HepG2 (cell line): ENCODE measurements at regions not wholly inside any gene's neighbourhood (a gene's known extent, or its start where the extent isn't known, plus 50 kb on each side); places are given as distances from the start of the nearest gene placed in this dataset.

ENCODE experiments used
- ATAC-seq: fragments of 200-7000 bp; cut with Tn5 transposase; 3 replicates; pipeline ENCODE4 v1.9.1; 2020; ENCODE audit warnings: mild to moderate bottlenecking, moderate library complexity
- BruUV-seq: library from RNA; stranded (reverse); fragments of 400-500 nt; replicated peaks from 2 replicates; lab custom pipeline; 2021; lab: Mats Ljungman, UMichigan
- CTCF ChIA-PET: fragments of 300-600 bp; formaldehyde crosslinking; extraction: SDS; loops from one replicate; lab custom pipeline; 2021; ENCODE audit warnings: low total read pairs, inconsistent platforms, low intra/inter-chr PET ratio; lab: Yijun Ruan, JAX
- POLR2A ChIA-PET: fragments of 350-600 bp; sonication (Branson Sonifier 250); formaldehyde crosslinking; loops from one replicate; lab custom pipeline; 2020; ENCODE audit warnings: antibody characterized with exemption, inconsistent platforms; lab: Yijun Ruan, JAX
- DNase-seq: peaks from one replicate; pipeline ENCODE4 v3.0.0-alpha.2; 2015; ENCODE audit warnings: low spot score
- FAIRE-seq: peaks from 3 replicates; lab custom pipeline; 2011; peaks lifted over from hg19 to GRCh38; lab: Jason Lieb, UNC
- H2AFZ ChIP-seq: one replicate; pipeline ENCODE4 v1.6.1; 2011; ENCODE audit warnings: low read length, inconsistent platforms
- H3K27ac ChIP-seq: fragments of 300-600 bp; 3 replicates; pipeline ENCODE4 v1.8.0; 2011; ENCODE audit warnings: mixed run types, mild to moderate bottlenecking, mixed read lengths, low read length, inconsistent platforms; ENCODE audit not compliant: insufficient read depth; ENCODE audit errors: extremely low read length
- H3K27me3 ChIP-seq, 2 experiments: fragments of 200-600 bp in 1 of 2; 2 replicates in 1 of 2; 3 replicates in 1 of 2; pipeline versions ENCODE4 v1.6.0 to v1.8.0; 2011; ENCODE audit warnings: low read length in 2 of 2, mild to moderate bottlenecking in 2 of 2, moderate library complexity in 2 of 2, inconsistent platforms in 1 of 2; ENCODE audit not compliant: insufficient read depth in 2 of 2, control insufficient read depth in 1 of 2
- H3K36me3 ChIP-seq, 2 experiments: fragments of 200-600 bp in 1 of 2; replicated peaks in 1 of 2; 2 replicates in 1 of 2; 3 replicates in 1 of 2; pipeline versions ENCODE4 v1.5.1 to v1.8.0; 2011; ENCODE audit warnings: low read length in 2 of 2, inconsistent platforms in 1 of 2; ENCODE audit not compliant: insufficient read depth in 2 of 2, control insufficient read depth in 1 of 2
- H3K4me1 ChIP-seq: 2 replicates; pipeline ENCODE4 v1.5.1; 2012; ENCODE audit warnings: low read length, inconsistent platforms; ENCODE audit not compliant: insufficient read depth
- H3K4me2 ChIP-seq: 2 replicates; pipeline ENCODE4 v1.6.0; 2011; ENCODE audit warnings: low read depth, low read length, inconsistent platforms
- H3K4me3 ChIP-seq, 3 experiments: fragments of 200-600 bp in 1 of 3; sonication (generic), shearing (Covaris generic) in 1 of 3; replicated peaks in 1 of 3; 2 replicates each; pipeline ENCODE4 v1.5.1; 2011 to 2016; ENCODE audit warnings: low read length in 3 of 3, inconsistent platforms in 2 of 3, low read depth in 2 of 3, mild to moderate bottlenecking in 2 of 3, control low read depth in 1 of 3, mixed read lengths in 1 of 3; ENCODE audit not compliant: insufficient read depth in 1 of 3
- H3K79me2 ChIP-seq: one replicate; pipeline ENCODE4 v1.6.1; 2011; ENCODE audit warnings: low read length, inconsistent platforms; ENCODE audit not compliant: insufficient read depth
- H3K9ac ChIP-seq: 2 replicates; pipeline ENCODE4 v1.6.0; 2011; ENCODE audit warnings: mild to moderate bottlenecking, low read depth, low read length, inconsistent platforms; ENCODE audit not compliant: insufficient read depth
- H3K9me3 ChIP-seq: 2 replicates; pipeline ENCODE4 v1.5.1; 2012; ENCODE audit warnings: mild to moderate bottlenecking, low read length
- H4K20me1 ChIP-seq: 2 replicates; pipeline ENCODE4 v1.6.0; 2011; ENCODE audit warnings: inconsistent platforms, mild to moderate bottlenecking, low read length, moderate library complexity; ENCODE audit not compliant: insufficient read depth
- HES4 ChIP-seq: sonication (generic); formaldehyde crosslinking; IDR thresholded peaks from 2 replicates; pipeline ENCODE4 v1.9.0; 2021; ENCODE audit warnings: mild to moderate bottlenecking, missing genetic modification reagents, borderline replicate concordance
- IKZF4 ChIP-seq: sonication (generic); formaldehyde crosslinking; IDR thresholded peaks from 2 replicates; pipeline ENCODE4 v1.5.1; 2020; ENCODE audit warnings: borderline replicate concordance, mild to moderate bottlenecking, low read depth, missing genetic modification reagents; ENCODE audit errors: not compliant biosample characterization
- RFXAP ChIP-seq: sonication (generic); formaldehyde crosslinking; IDR thresholded peaks from 2 replicates; pipeline ENCODE4 v1.4.0; 2020; ENCODE audit warnings: missing genetic modification reagents, borderline replicate concordance
- TOPORS ChIP-seq: sonication (generic); formaldehyde crosslinking; IDR thresholded peaks from 2 replicates; pipeline ENCODE4 v1.8.0; 2023; ENCODE audit warnings: mild to moderate bottlenecking, missing genetic modification reagents
- TRIM22 ChIP-seq: fragments of 450-650 bp; IDR thresholded peaks from 2 replicates; pipeline ENCODE4 v1.6.1; 2017
- U2AF1 ChIP-seq: fragments of 200-400 bp; formaldehyde crosslinking; optimal IDR thresholded peaks from 2 replicates; pipeline ENCODE3; 2017; ENCODE audit warnings: mild to moderate bottlenecking, low read depth, low read length
- ZNF224 ChIP-seq: sonication (generic); formaldehyde crosslinking; IDR thresholded peaks from 2 replicates; pipeline ENCODE4 v1.5.0; 2020; ENCODE audit warnings: mild to moderate bottlenecking, missing genetic modification reagents
- ZNF501 ChIP-seq: sonication (generic); formaldehyde crosslinking; IDR thresholded peaks from 2 replicates; pipeline ENCODE4 v1.5.1; 2020; ENCODE audit warnings: mild to moderate bottlenecking, moderate library complexity, missing genetic modification reagents
- WGBS: methylation state at CpG from one replicate; pipeline ENCODE4 v1.1.6; 2017; ENCODE audit warnings: low lambda C conversion rate; 5-methylcytosine and 5-hydroxymethylcytosine counted together
- in situ Hi-C: cut with HindIII; loops from 2 replicates; pipeline ENCODE4 v1.10.0; 2017; ENCODE audit warnings: low pct_unique_long_range_greater_than_20kb; ENCODE audit not compliant: extremely low pct_ligation_motif_present
- intact Hi-C: fragments of 100-400 bp; cut with micrococcal nuclease; formaldehyde crosslinking; loops from one replicate; pipeline ENCODE4 v1.10.0; 2022; ENCODE audit not compliant: unreplicated experiment
- TF ChIP-seq, protein P1 (sequence below): sonication (generic); formaldehyde crosslinking; IDR thresholded peaks from 2 replicates; pipeline ENCODE4 v1.4.0; 2020; ENCODE audit warnings: missing genetic modification reagents
- TF ChIP-seq, protein P2 (sequence below): sonication (generic); formaldehyde crosslinking; IDR thresholded peaks from 2 replicates; pipeline ENCODE4 v1.4.0; 2020; ENCODE audit warnings: mild to moderate bottlenecking, missing genetic modification reagents
- TF ChIP-seq, protein P3 (sequence below): sonication (generic); formaldehyde crosslinking; IDR thresholded peaks from 2 replicates; pipeline ENCODE4 v1.8.1; 2023; ENCODE audit warnings: mild to moderate bottlenecking, missing genetic modification reagents
- TF ChIP-seq, protein P4 (sequence below): sonication (generic); formaldehyde crosslinking; IDR thresholded peaks from 2 replicates; pipeline ENCODE4 v1.5.1; 2020; ENCODE audit warnings: missing genetic modification reagents, mild to moderate bottlenecking, borderline replicate concordance

- no TSS peak for BruUV-seq
- Histone ChIP-seq H3K36me3 (no peaks in the 10 kb centered on the region), H3K4me1 (no peaks in the 10 kb centered on the region), H3K27ac (no peak overlapping the region), H2AFZ (no peak overlapping the region), H3K9ac (no peak overlapping the region), H3K9me3 (no peaks in the 10 kb centered on the region), H4K20me1 (no peaks in the 10 kb centered on the region), H3K27me3 (no peaks in the 10 kb centered on the region), H3K4me2 (no peak overlapping the region), H3K79me2 (no peaks in the 10 kb centered on the region), H3K4me3 (no peak overlapping the region)
- ChIA-PET CTCF (no interaction called here), POLR2A (no interaction called here)
- 0% methylated on average over 1 of the region's 1 CpG for WGBS
- DNase-seq = no peak
- FAIRE-seq = no peak
- no peak for ATAC-seq
- intact Hi-C loops = no loop called here
- in situ Hi-C loops = no loop called here
- TF ChIP-seq, protein P1, sequence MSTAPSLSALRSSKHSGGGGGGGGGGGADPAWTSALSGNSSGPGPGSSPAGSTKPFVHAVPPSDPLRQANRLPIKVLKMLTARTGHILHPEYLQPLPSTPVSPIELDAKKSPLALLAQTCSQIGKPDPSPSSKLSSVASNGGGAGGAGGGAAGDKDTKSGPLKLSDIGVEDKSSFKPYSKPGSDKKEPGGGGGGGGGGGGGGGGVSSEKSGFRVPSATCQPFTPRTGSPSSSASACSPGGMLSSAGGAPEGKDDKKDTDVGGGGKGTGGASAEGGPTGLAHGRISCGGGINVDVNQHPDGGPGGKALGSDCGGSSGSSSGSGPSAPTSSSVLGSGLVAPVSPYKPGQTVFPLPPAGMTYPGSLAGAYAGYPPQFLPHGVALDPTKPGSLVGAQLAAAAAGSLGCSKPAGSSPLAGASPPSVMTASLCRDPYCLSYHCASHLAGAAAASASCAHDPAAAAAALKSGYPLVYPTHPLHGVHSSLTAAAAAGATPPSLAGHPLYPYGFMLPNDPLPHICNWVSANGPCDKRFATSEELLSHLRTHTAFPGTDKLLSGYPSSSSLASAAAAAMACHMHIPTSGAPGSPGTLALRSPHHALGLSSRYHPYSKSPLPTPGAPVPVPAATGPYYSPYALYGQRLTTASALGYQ (CRISPR knock-in tag) = no peak
- TF ChIP-seq U2AF1 (no peak), TOPORS (no peak), ZNF224 (CRISPR knock-in tag) (no peak), IKZF4 (CRISPR knock-in tag) (no peak), ZNF501 (CRISPR knock-in tag) (no peak), RFXAP (CRISPR knock-in tag) (no peak), TRIM22 (no peak), HES4 (CRISPR knock-in tag) (no peak)
- TF ChIP-seq, protein P2, sequence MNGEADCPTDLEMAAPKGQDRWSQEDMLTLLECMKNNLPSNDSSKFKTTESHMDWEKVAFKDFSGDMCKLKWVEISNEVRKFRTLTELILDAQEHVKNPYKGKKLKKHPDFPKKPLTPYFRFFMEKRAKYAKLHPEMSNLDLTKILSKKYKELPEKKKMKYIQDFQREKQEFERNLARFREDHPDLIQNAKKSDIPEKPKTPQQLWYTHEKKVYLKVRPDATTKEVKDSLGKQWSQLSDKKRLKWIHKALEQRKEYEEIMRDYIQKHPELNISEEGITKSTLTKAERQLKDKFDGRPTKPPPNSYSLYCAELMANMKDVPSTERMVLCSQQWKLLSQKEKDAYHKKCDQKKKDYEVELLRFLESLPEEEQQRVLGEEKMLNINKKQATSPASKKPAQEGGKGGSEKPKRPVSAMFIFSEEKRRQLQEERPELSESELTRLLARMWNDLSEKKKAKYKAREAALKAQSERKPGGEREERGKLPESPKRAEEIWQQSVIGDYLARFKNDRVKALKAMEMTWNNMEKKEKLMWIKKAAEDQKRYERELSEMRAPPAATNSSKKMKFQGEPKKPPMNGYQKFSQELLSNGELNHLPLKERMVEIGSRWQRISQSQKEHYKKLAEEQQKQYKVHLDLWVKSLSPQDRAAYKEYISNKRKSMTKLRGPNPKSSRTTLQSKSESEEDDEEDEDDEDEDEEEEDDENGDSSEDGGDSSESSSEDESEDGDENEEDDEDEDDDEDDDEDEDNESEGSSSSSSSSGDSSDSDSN (CRISPR knock-in tag) = no peak
- TF ChIP-seq, protein P3, sequence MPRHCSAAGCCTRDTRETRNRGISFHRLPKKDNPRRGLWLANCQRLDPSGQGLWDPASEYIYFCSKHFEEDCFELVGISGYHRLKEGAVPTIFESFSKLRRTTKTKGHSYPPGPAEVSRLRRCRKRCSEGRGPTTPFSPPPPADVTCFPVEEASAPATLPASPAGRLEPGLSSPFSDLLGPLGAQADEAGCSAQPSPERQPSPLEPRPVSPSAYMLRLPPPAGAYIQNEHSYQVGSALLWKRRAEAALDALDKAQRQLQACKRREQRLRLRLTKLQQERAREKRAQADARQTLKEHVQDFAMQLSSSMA (CRISPR knock-in tag) = no peak
- TF ChIP-seq, protein P4, sequence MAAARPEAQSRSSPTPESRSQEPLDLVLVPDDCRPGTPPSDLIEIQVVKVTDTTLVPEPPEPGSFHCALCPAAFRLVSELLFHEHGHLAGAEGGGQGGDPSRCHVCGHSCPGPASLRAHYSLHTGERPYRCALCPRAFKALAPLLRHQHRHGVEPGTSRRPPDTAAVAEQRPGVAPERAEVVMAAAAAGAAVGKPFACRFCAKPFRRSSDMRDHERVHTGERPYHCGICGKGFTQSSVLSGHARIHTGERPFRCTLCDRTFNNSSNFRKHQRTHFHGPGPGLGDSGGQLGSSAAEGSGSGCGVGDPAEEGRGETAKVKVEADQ (CRISPR knock-in tag) = no peak
Measured at GRCh38 chr5:53405396-53405795, 75.0 kb upstream of the FST start.
